Astrocyte of the cerebellum (primary cell): ENCODE measurements at regions not wholly inside any gene's neighbourhood (a gene's known extent, or its start where the extent isn't known, plus 50 kb on each side); places are given as distances from the start of the nearest gene placed in this dataset.
A peak's percentile ranks its signal among the peaks of the same experiment; 100 is the strongest.

Experiments
- DNase-seq: peaks from one replicate; pipeline ENCODE4 v3.0.0-alpha.2; 2011; ENCODE audit warnings: low read depth
- H3K4me3 ChIP-seq: 2 replicates; pipeline ENCODE4 v1.5.1; 2011; ENCODE audit warnings: mild to moderate bottlenecking, low read depth, low read length, moderate library complexity
- in situ Hi-C: cut with HindIII; loops from 2 replicates; pipeline ENCODE4 v1.10.0; 2017; ENCODE audit warnings: low sequenced_read_pairs
- TF ChIP-seq, protein P1 (sequence below): IDR thresholded peaks from 2 replicates; pipeline ENCODE4 v1.5.1; 2012; ENCODE audit warnings: low read length, low read depth, moderate library complexity, mild to moderate bottlenecking; ENCODE audit errors: missing control alignments

DNA sequence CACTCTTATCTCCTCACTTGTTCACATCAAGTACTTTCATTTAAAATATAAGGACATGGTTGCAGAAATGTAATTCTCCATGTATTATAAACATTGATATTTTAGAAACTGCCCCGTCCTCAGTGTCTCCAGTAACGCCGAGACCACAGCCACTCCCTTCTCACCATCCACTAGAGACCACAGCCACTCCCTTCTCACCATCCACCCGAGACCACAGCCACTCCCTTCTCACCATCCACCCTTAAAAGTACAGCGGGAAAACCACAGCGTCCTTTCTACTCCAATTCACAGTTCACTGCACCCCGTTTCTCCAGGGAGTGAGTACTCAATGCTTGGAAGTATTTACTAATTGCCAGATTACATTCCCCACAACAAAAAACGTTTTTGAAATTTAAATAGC lies 1452.2 kb upstream of the ACVR2A start:
- TF ChIP-seq, protein P1, sequence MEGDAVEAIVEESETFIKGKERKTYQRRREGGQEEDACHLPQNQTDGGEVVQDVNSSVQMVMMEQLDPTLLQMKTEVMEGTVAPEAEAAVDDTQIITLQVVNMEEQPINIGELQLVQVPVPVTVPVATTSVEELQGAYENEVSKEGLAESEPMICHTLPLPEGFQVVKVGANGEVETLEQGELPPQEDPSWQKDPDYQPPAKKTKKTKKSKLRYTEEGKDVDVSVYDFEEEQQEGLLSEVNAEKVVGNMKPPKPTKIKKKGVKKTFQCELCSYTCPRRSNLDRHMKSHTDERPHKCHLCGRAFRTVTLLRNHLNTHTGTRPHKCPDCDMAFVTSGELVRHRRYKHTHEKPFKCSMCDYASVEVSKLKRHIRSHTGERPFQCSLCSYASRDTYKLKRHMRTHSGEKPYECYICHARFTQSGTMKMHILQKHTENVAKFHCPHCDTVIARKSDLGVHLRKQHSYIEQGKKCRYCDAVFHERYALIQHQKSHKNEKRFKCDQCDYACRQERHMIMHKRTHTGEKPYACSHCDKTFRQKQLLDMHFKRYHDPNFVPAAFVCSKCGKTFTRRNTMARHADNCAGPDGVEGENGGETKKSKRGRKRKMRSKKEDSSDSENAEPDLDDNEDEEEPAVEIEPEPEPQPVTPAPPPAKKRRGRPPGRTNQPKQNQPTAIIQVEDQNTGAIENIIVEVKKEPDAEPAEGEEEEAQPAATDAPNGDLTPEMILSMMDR = no peak
- in situ Hi-C loops = no loop called here

DNA sequence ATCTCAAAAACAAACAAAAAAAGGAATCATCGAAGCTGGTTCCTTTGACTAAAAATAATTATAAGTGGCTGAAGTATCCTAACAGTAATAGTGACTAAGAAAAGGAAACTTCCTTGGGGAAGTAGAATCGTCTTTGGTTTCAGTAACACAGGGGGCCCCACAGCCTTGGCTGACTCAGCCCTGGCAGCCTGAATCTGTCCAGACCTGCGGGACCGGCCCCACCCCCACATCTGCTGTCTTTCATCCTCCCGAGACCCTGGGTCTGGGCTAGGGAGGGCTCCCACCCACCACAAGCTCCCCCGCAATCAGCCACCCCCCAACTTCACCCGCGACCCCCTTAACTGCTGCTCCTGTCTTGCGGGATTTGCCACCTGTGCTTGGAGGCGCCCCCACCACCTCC lies 1452.6 kb upstream of the ACVR2A start:
- TF ChIP-seq, protein P1 = no peak
- H3K4me3 ChIP-seq = no peak overlapping the region
- DNase-seq = no peak
- in situ Hi-C loops = no loop called here

More for the DNA sequence above, 1452.2 kb upstream of the ACVR2A start:
- no peak overlapping the region for H3K4me3 ChIP-seq
- DNase-seq = no peak

DNA sequence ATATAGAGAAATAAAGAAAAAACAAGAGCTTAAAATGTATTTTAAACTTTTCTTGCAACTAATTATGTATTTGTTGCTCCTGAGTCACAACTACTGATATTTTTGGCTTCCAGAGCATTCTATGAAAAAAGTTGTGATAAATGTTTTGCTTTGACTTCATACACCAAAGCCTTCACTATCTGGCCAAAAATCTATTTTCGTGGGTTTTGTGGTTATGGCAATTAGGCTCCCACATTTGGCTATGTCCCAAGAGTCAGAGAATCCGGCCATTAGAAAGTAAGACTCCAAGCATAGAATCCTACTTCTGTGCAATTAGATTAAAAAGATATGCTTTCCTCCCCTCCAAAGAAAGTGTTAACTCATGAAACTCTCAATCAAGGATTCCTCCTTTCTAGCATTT lies 1456.1 kb upstream of the ACVR2A start:
- TF ChIP-seq, protein P1 = no peak
- DNase-seq = peak; percentile 86
- in situ Hi-C loops = no loop called here
- no peak overlapping the region for H3K4me3 ChIP-seq

DNA sequence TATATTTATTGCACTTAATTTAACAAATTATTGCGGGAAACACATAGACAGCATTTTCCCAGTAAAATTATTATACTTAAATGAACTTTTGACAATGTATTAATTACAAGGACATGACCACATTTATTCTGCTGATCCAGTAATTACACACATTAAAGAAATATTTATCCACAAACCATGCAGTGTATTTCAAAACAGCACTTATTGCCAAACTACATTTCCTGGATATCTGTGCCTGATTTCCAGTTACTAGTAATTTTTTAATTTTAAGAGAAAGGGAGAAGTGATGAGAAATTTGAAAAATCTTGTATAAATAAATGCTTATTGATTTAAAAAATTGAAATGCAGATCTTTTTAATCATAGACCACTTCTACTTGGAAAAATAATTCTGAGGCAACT lies 1458.7 kb upstream of the ACVR2A start:
- H3K4me3 ChIP-seq = no peak overlapping the region
- DNase-seq = no peak
- in situ Hi-C loops = no loop called here
- TF ChIP-seq, protein P1 = no peak

DNA sequence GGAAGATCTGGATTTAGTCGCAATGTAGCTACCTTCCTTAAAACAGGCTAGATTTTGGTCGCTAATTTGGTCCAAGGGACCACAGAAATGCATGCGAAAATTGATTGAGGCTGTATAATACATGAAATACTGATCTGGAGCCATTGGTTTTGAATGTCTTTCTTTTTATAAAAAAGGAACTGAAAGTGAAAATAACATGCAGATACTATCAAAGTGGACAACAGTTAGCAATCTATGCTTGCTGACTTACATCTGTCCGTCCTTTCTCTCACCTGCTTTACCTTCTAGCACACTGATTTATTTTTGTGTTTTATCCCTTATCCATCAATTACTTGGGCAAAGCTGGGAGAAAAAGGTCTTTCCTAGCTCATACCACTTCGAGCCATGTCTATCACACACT lies 1459.8 kb upstream of the ACVR2A start:
- no peak for DNase-seq
- TF ChIP-seq, protein P1 = no peak
- in situ Hi-C loops = no loop called here
- H3K4me3 ChIP-seq = no peak overlapping the region

DNA sequence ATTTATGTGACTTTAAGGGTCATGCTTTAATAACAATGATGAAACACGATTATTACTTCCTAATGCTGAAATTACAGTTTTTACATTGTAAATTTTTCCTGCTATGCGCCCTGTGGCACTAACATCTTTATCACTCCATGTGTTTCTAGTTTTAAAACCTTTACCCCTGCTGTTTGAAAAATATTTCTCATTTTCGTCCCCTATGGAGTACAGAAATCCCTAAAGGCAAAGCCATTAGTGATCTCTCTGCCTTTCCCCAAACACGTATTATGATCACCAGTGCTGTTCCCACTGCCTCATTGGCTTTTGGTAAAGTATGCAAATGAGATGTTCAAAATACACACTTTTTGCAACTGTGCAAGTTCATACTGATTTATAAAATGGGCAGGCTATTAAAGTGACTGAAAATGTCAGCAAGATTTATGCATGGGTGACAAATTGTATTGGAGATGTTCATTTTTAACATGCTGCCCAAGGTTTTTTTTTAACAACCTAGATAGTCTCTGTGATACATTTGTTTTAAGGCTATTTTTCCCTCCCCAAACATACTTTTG lies 1468.2 kb upstream of the ACVR2A start:
- DNase-seq = no peak
- no peak overlapping the region for H3K4me3 ChIP-seq
- in situ Hi-C loops = no loop called here
- TF ChIP-seq, protein P1 = no peak
